Hematopoietic multipotent progenitor cell (in vitro differentiated cells): ENCODE measurements at regions not wholly inside any gene's neighbourhood (a gene's known extent, or its start where the extent isn't known, plus 50 kb on each side); places are given as distances from the start of the nearest gene placed in this dataset.
"Not testable (repeated sequence)": the region's sequence is repeated elsewhere in the genome, so short reads cannot be mapped to it uniquely, and the experiment has no call there.

Experiments
- DNase-seq, 3 donors: peaks; one replicate each; pipeline ENCODE4 v3.0.0-alpha.2; 2011 to 2015; ENCODE audit warnings: low read depth in 2 of 3, low spot score in 2 of 3

GRCh38 chr1:157196670-157197456 is 58.7 kb upstream of the ETV3 start:
- not testable (repeated sequence) for DNase-seq

GRCh38 chr1:157196245-157196543 is 58.0 kb upstream of the ETV3 start:
- no peak for DNase-seq

GRCh38 chr1:157195521-157196244 is 57.5 kb upstream of the ETV3 start:
- DNase-seq: no peak

GRCh38 chr1:157194731-157195520 is 56.7 kb upstream of the ETV3 start:
- DNase-seq: no peak

- peak; percentile 6 to 71 (median 59) for DNase-seq
Observed at GRCh38 chr1:157193702-157194391, 55.7 kb upstream of the ETV3 start.

- DNase-seq: no peak
Observed at GRCh38 chr1:157193219-157193618, 55.0 kb upstream of the ETV3 start.

GRCh38 chr1:157189986-157190982 is 52.1 kb upstream of the ETV3 start:
- no peak for DNase-seq

GRCh38 chr1:157189096-157189495 is 50.9 kb upstream of the ETV3 start:
- DNase-seq: no peak
